SK-N-SH (cell line): ENCODE measurements at regions not wholly inside any gene's neighbourhood (a gene's known extent, or its start where the extent isn't known, plus 50 kb on each side); places are given as distances from the start of the nearest gene placed in this dataset.

ENCODE experiments used
- CTCF ChIP-seq: fragments of 200-600 bp; sonication (generic); IDR thresholded peaks from 2 replicates; pipeline ENCODE4 v1.6.1; 2017; ENCODE audit warnings: antibody characterized with exemption, mild to moderate bottlenecking, moderate library complexity
- EP300 ChIP-seq, 2 experiments: IDR thresholded peaks; 2 replicates each; pipeline versions ENCODE4 v1.4.0 to v1.6.1; 2012; ENCODE audit warnings: borderline replicate concordance in 1 of 2, low read depth in 1 of 2, low read length in 1 of 2
- NRF1 ChIP-seq: IDR thresholded peaks from 2 replicates; pipeline ENCODE4 v1.6.1; 2012; ENCODE audit warnings: low read depth, mild to moderate bottlenecking, low read length
- POLR2AphosphoS5 ChIP-seq: IDR thresholded peaks from 2 replicates; pipeline ENCODE4 v1.6.1; 2012; ENCODE audit warnings: low read depth, low read length
- RAD21 ChIP-seq: IDR thresholded peaks from 2 replicates; pipeline ENCODE4 v1.6.1; 2012; ENCODE audit warnings: mild to moderate bottlenecking, low read length
- SMC3 ChIP-seq: IDR thresholded peaks from 2 replicates; pipeline ENCODE4 v1.6.1; 2012; ENCODE audit warnings: low read depth, low read length, improper control_type of control experiment
- TAF1 ChIP-seq: IDR thresholded peaks from 2 replicates; pipeline ENCODE4 v1.6.1; 2012; ENCODE audit warnings: low read depth, mild to moderate bottlenecking, low read length, moderate library complexity, borderline replicate concordance
- TF ChIP-seq, protein P1 (sequence below): IDR thresholded peaks from 2 replicates; pipeline ENCODE4 v1.4.0; 2012; ENCODE audit warnings: low read depth

DNA sequence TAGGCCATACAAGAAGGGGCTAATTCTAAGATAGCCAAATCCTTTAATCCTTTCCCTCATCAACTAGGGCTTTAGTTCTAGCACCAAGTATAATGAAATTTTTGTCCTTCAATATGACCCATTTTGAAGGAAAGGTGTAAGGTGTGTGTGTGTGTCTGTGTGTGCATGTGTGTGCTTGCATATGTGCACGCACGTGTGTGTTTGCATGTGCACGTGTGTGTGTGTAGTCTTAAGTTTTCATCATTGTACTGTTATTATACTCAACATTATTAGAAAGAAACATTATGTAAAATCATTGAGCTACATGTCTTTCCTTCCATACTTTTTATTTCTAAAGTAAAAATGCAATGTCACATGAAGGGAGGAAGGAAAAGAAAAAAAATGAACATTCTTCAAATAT lies 547.7 kb downstream of the FAM181B start:
- TF ChIP-seq POLR2AphosphoS5: no peak
- TF ChIP-seq CTCF: no peak
- TF ChIP-seq, protein P1, sequence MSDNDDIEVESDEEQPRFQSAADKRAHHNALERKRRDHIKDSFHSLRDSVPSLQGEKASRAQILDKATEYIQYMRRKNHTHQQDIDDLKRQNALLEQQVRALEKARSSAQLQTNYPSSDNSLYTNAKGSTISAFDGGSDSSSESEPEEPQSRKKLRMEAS: no peak
- no peak for TF ChIP-seq SMC3
- no peak for TF ChIP-seq TAF1
- no peak for TF ChIP-seq EP300 (IDR thresholded peaks at IDR 0.05; ENCODE audit: borderline replicate concordance in 1 of 2, low read depth in 1 of 2, low read length in 1 of 2)
- TF ChIP-seq NRF1: no peak
- no peak for TF ChIP-seq RAD21
